OCI-LY7 (cell line): ENCODE measurements at regions not wholly inside any gene's neighbourhood (a gene's known extent, or its start where the extent isn't known, plus 50 kb on each side); places are given as distances from the start of the nearest gene placed in this dataset.

Source experiments
- BruUV-seq: library from RNA; stranded (reverse); fragments of 400-500 nt; replicated peaks from 2 replicates; lab custom pipeline; 2021; lab: Mats Ljungman, UMichigan
- CTCF ChIA-PET: fragments of 300-600 bp; sonication (Branson Sonifier 250); formaldehyde crosslinking; loops from one replicate; lab custom pipeline; 2022; ENCODE audit warnings: antibody characterized with exemption; ENCODE audit not compliant: unreplicated experiment; lab: Charles Lee
- POLR2A ChIA-PET: fragments of 300-600 bp; sonication (Branson Sonifier 250); formaldehyde crosslinking; loops from one replicate; lab custom pipeline; 2022; ENCODE audit warnings: antibody characterized with exemption; lab: Charles Lee
- DNase-seq: peaks from one replicate; pipeline ENCODE4 v3.0.0-alpha.2; 2015; ENCODE audit warnings: low spot score
- H2AFZ ChIP-seq: fragments of 200-600 bp; sonication (generic), shearing (Covaris generic); 2 replicates; pipeline ENCODE4 v1.6.1; 2014; ENCODE audit warnings: mild to moderate bottlenecking, antibody characterized with exemption, low read length, moderate library complexity
- H3K27ac ChIP-seq: fragments of 200-600 bp; sonication (generic); 2 replicates; pipeline ENCODE4 v1.5.1; 2014; ENCODE audit warnings: mixed run types, low read depth, mild to moderate bottlenecking, moderate library complexity, low read length, inconsistent platforms; ENCODE audit not compliant: poor library complexity, severe bottlenecking
- H3K36me3 ChIP-seq: fragments of 200-600 bp; sonication (generic); 2 replicates; pipeline ENCODE4 v1.6.1; 2014; ENCODE audit warnings: mild to moderate bottlenecking, antibody characterized with exemption, low read length, moderate library complexity, mixed read lengths; ENCODE audit not compliant: insufficient read depth
- H3K4me1 ChIP-seq: fragments of 200-600 bp; sonication (generic); 2 replicates; pipeline ENCODE4 v1.5.1; 2014; ENCODE audit warnings: mild to moderate bottlenecking, low read length; ENCODE audit not compliant: insufficient read depth, poor library complexity, severe bottlenecking
- H3K4me2 ChIP-seq: fragments of 200-600 bp; sonication (generic); 2 replicates; pipeline ENCODE4 v1.6.1; 2014; ENCODE audit warnings: mild to moderate bottlenecking, low read length
- H3K4me3 ChIP-seq: fragments of 200-600 bp; sonication (generic); 2 replicates; pipeline ENCODE4 v1.5.1; 2014; ENCODE audit warnings: mild to moderate bottlenecking, low read depth, low read length; ENCODE audit not compliant: poor library complexity, severe bottlenecking
- H3K79me2 ChIP-seq: fragments of 200-600 bp; sonication (generic); 2 replicates; pipeline ENCODE4 v1.6.1; 2016; ENCODE audit warnings: low read depth, mild to moderate bottlenecking, low read length, moderate library complexity, mixed read lengths; ENCODE audit not compliant: insufficient read depth
- H3K9me2 ChIP-seq: fragments of 200-600 bp; sonication (generic); 2 replicates; pipeline ENCODE4 v1.6.1; 2016; ENCODE audit warnings: mild to moderate bottlenecking, low read length, mixed read lengths; ENCODE audit not compliant: insufficient read depth
- H3K9me3 ChIP-seq: fragments of 200-600 bp; sonication (generic); 2 replicates; pipeline ENCODE4 v1.6.1; 2014; ENCODE audit warnings: mild to moderate bottlenecking, mixed run types, low read length, mixed read lengths
- H4K20me1 ChIP-seq: fragments of 200-600 bp; sonication (generic); 2 replicates; pipeline ENCODE4 v1.6.1; 2014; ENCODE audit warnings: mild to moderate bottlenecking, antibody characterized with exemption, low read length, moderate library complexity, mixed read lengths; ENCODE audit not compliant: insufficient read depth
- CTCF ChIP-seq: fragments of 200-600 bp; sonication (generic); conservative IDR thresholded peaks from 2 replicates; pipeline ENCODE4 v1.5.1; 2014; ENCODE audit warnings: mild to moderate bottlenecking, antibody characterized with exemption, low read length, moderate library complexity, mixed read lengths
- EZH2phosphoT487 ChIP-seq: fragments of 200-600 bp; sonication (generic); IDR thresholded peaks from 2 replicates; pipeline ENCODE4 v1.6.1; 2018; ENCODE audit warnings: low read depth, borderline replicate concordance, mild to moderate bottlenecking, mixed run types, antibody characterized with exemption, low read length, moderate library complexity, mixed read lengths
- intact Hi-C: fragments of 100-400 bp; cut with micrococcal nuclease; formaldehyde crosslinking; loops from one replicate; pipeline ENCODE4 v1.10.0; 2022; ENCODE audit not compliant: unreplicated experiment

- POLR2A ChIA-PET: no interaction called here
Observed at GRCh38 chr12:29050503-29050902, 98.6 kb upstream of the FAR2 start.

GRCh38 chr12:29051221-29051620 lies 97.9 kb upstream of the FAR2 start:
- no peak for DNase-seq
- BruUV-seq: no TSS peak

More at GRCh38 chr12:29050503-29050902, 98.6 kb upstream of the FAR2 start:
- TF ChIP-seq EZH2phosphoT487 (no peak), CTCF (no peak)
- CTCF ChIA-PET: no interaction called here
- H3K79me2 ChIP-seq: no peaks in the 10 kb centered on the region
- no TSS peak for BruUV-seq
- no peaks in the 10 kb centered on the region for H3K9me3 ChIP-seq
- intact Hi-C loops: no loop called here
- no peak overlapping the region for H3K27ac ChIP-seq
- H3K4me1 ChIP-seq: no peaks in the 10 kb centered on the region
- peak; percentile 33 for DNase-seq
- H2AFZ ChIP-seq: no peak overlapping the region
- no peaks in the 10 kb centered on the region for H3K36me3 ChIP-seq
- H4K20me1 ChIP-seq: no peaks in the 10 kb centered on the region
- H3K4me2 ChIP-seq: no peak overlapping the region
- no peaks in the 10 kb centered on the region for H3K9me2 ChIP-seq
- no peak overlapping the region for H3K4me3 ChIP-seq

More at GRCh38 chr12:29051221-29051620, 97.9 kb upstream of the FAR2 start:
- Histone ChIP-seq H3K9me2 (no peaks in the 10 kb centered on the region), H3K9me3 (no peaks in the 10 kb centered on the region), H2AFZ (no peak overlapping the region), H3K36me3 (no peaks in the 10 kb centered on the region), H3K4me2 (no peak overlapping the region), H3K4me1 (no peaks in the 10 kb centered on the region), H3K4me3 (no peak overlapping the region), H4K20me1 (no peaks in the 10 kb centered on the region), H3K79me2 (no peaks in the 10 kb centered on the region), H3K27ac (no peak overlapping the region)
- intact Hi-C loops: no loop called here
- ChIA-PET POLR2A (no interaction called here), CTCF (no interaction called here)
- TF ChIP-seq EZH2phosphoT487 (no peak), CTCF (no peak)
